Natural killer cell (primary cell): ENCODE measurements at regions not wholly inside any gene's neighbourhood (a gene's known extent, or its start where the extent isn't known, plus 50 kb on each side); places are given as distances from the start of the nearest gene placed in this dataset.

Experiments
- ATAC-seq, 3 donors: fragments of 150-1000 bp in 2 of 3; fragments of 200-7000 bp in 1 of 3; cut with Tn5 transposase; 1 replicate in 1 of 3; 2 replicates in 2 of 3; pipeline ENCODE4 v1.10.0; 2021; ENCODE audit warnings: mild to moderate bottlenecking in 2 of 3, moderate library complexity in 2 of 3
- DNase-seq, 2 donors: peaks; one replicate each; pipeline versions ENCODE4 v3.0.0 to v3.0.0-alpha.2; 2013 to 2021; ENCODE audit warnings: mixed read lengths in 1 of 2
- H3K27ac ChIP-seq: one replicate; pipeline ENCODE4 v1.5.1; 2013; ENCODE audit warnings: mild to moderate bottlenecking, low read length
- H3K27me3 ChIP-seq: one replicate; pipeline ENCODE4 v1.6.1; 2013; ENCODE audit warnings: low read length; ENCODE audit not compliant: control insufficient read depth, insufficient read depth
- H3K36me3 ChIP-seq: one replicate; pipeline ENCODE4 v1.6.1; 2013; ENCODE audit warnings: low read length; ENCODE audit not compliant: control insufficient read depth, insufficient read depth
- H3K4me1 ChIP-seq: one replicate; pipeline ENCODE4 v1.6.1; 2013; ENCODE audit warnings: low read length; ENCODE audit not compliant: control insufficient read depth, insufficient read depth
- H3K4me3 ChIP-seq: one replicate; pipeline ENCODE4 v1.5.1; 2013; ENCODE audit warnings: low read length
- H3K9me3 ChIP-seq: one replicate; pipeline ENCODE4 v1.6.1; 2013; ENCODE audit warnings: low read length; ENCODE audit not compliant: control insufficient read depth, insufficient read depth
- H3K27ac Mint-ChIP-seq, 2 donors: one replicate each; pipeline ENCODE4 v1.8.0; 2022; ENCODE audit warnings: mild to moderate bottlenecking in 2 of 2, mixed read lengths in 2 of 2, moderate library complexity in 1 of 2
- H3K27me3 Mint-ChIP-seq, 2 donors: one replicate each; pipeline ENCODE4 v1.8.0; 2022; ENCODE audit warnings: low read depth in 2 of 2, mixed read lengths in 2 of 2
- H3K36me3 Mint-ChIP-seq: one replicate; pipeline ENCODE4 v1.8.0; 2022; ENCODE audit warnings: mixed read lengths
- H3K4me1 Mint-ChIP-seq, 2 donors: one replicate each; pipeline ENCODE4 v1.8.0; 2022; ENCODE audit warnings: mixed read lengths in 2 of 2
- H3K4me3 Mint-ChIP-seq: one replicate; pipeline ENCODE4 v1.8.0; 2022; ENCODE audit warnings: mild to moderate bottlenecking, moderate library complexity, mixed read lengths
- H3K9me3 Mint-ChIP-seq, 2 donors: one replicate each; pipeline ENCODE4 v1.8.0; 2022; ENCODE audit warnings: mixed read lengths in 2 of 2
- CTCF ChIP-seq: fragments of 200-600 bp; IDR thresholded peaks from one replicate; pipeline ENCODE4 v1.8.0; 2022; ENCODE audit warnings: antibody characterized with exemption
- WGBS: methylation state at CpG from one replicate; pipeline ENCODE4 v1.1.7; 2013; ENCODE audit warnings: missing lambda C conversion rate; ENCODE audit not compliant: insufficient coverage; 5-methylcytosine and 5-hydroxymethylcytosine counted together
- intact Hi-C: fragments of 100-400 bp; cut with micrococcal nuclease; formaldehyde crosslinking; loops from one replicate; pipeline ENCODE4 v1.14.2; 2022

GRCh38 chr2:235232449-235233433, 261.1 kb upstream of the AGAP1 start:
- Histone ChIP-seq H3K4me3 (no peak overlapping the region), H3K9me3 (no peaks in the 10 kb centered on the region), H3K4me1 (no peaks in the 10 kb centered on the region), H3K36me3 (no peaks in the 10 kb centered on the region), H3K27me3 (peaks cover 3% of the 10 kb centered on the region), H3K27ac (no peak overlapping the region)
- 80% methylated on average over 20 of the region's 20 CpGs for WGBS
- ATAC-seq (no peak), DNase-seq (no peak)
- H3K36me3 Mint-ChIP-seq, result no peaks in the 10 kb centered on the region
- no peak overlapping the region for H3K4me3 Mint-ChIP-seq
- no peaks in the 10 kb centered on the region for H3K4me1 Mint-ChIP-seq
- H3K27me3 Mint-ChIP-seq, result peaks cover 19 to 46% of the 10 kb centered on the region in 2 donors
- no peak overlapping the region for H3K27ac Mint-ChIP-seq
- no peaks in the 10 kb centered on the region for H3K9me3 Mint-ChIP-seq
- TF ChIP-seq CTCF, result no peak
- intact Hi-C loops, result no loop called here

- ATAC-seq, result no peak
- no peak for TF ChIP-seq CTCF
- Mint-ChIP-seq H3K27ac (no peak overlapping the region), H3K36me3 (no peaks in the 10 kb centered on the region), H3K27me3 (peaks cover 17 to 34% of the 10 kb centered on the region in 2 donors), H3K9me3 (no peaks in the 10 kb centered on the region), H3K4me3 (no peak overlapping the region), H3K4me1 (no peaks in the 10 kb centered on the region)
- Histone ChIP-seq H3K4me1 (no peaks in the 10 kb centered on the region), H3K9me3 (no peaks in the 10 kb centered on the region), H3K27ac (no peak overlapping the region), H3K4me3 (no peak overlapping the region), H3K27me3 (peaks cover 5% of the 10 kb centered on the region), H3K36me3 (no peaks in the 10 kb centered on the region)
- intact Hi-C loops, result no loop called here
- WGBS, result 93% methylated on average over 3 of the region's 6 CpGs
- no peak for DNase-seq
Measured at GRCh38 chr2:235234736-235235135, 259.1 kb upstream of the AGAP1 start.

- TF ChIP-seq CTCF, result no peak
- Mint-ChIP-seq H3K27me3 (peaks cover 19 to 24% of the 10 kb centered on the region in 2 donors), H3K4me3 (no peak overlapping the region), H3K36me3 (no peaks in the 10 kb centered on the region), H3K4me1 (no peaks in the 10 kb centered on the region), H3K27ac (no peak overlapping the region), H3K9me3 (no peaks in the 10 kb centered on the region)
- 44% methylated on average over 4 of the region's 7 CpGs for WGBS
- ATAC-seq, result no peak
- Histone ChIP-seq H3K36me3 (no peaks in the 10 kb centered on the region), H3K4me1 (no peaks in the 10 kb centered on the region), H3K4me3 (no peak overlapping the region), H3K27me3 (peaks cover 5% of the 10 kb centered on the region), H3K27ac (no peak overlapping the region), H3K9me3 (no peaks in the 10 kb centered on the region)
- intact Hi-C loops, result no loop called here
- no peak for DNase-seq
Measured at GRCh38 chr2:235235977-235236767, 257.7 kb upstream of the AGAP1 start.
